ENCODE measurements at regions not wholly inside any gene's neighbourhood (a gene's known extent, or its start where the extent isn't known, plus 50 kb on each side); places are given as distances from the start of the nearest gene placed in this dataset.

DNA sequence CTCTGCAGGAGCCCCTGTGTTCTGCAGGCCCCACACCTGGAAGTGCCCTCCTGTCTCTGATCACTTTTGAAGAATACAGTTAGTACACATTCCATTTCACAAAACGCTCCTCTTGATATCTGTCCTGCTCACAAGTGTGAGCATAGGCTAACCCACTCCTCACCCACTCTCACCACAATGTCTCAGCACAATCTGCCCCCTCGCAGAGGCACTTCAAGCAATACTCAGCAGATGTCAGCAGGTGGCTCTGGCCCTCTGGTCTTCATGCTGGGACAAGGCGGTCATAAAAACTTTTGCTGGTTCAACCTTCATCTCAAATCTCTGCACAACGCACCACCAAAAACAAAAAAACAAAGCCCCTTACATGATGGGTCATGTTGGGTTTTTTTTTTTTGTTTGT, 671.2 kb downstream of the MATN1 start:
- no peak overlapping the region for H3K4me3 ChIP-seq (ENCODE audit: control insufficient read depth, low read depth, low read length)
- no peak for DNase-seq (ENCODE audit: low read depth)
- TF ChIP-seq, protein P1, sequence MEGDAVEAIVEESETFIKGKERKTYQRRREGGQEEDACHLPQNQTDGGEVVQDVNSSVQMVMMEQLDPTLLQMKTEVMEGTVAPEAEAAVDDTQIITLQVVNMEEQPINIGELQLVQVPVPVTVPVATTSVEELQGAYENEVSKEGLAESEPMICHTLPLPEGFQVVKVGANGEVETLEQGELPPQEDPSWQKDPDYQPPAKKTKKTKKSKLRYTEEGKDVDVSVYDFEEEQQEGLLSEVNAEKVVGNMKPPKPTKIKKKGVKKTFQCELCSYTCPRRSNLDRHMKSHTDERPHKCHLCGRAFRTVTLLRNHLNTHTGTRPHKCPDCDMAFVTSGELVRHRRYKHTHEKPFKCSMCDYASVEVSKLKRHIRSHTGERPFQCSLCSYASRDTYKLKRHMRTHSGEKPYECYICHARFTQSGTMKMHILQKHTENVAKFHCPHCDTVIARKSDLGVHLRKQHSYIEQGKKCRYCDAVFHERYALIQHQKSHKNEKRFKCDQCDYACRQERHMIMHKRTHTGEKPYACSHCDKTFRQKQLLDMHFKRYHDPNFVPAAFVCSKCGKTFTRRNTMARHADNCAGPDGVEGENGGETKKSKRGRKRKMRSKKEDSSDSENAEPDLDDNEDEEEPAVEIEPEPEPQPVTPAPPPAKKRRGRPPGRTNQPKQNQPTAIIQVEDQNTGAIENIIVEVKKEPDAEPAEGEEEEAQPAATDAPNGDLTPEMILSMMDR (IDR thresholded peaks at IDR 0.05; ENCODE audit: control insufficient read depth, insufficient read depth, low read depth, low read length, missing control alignments) = no peak

DNA sequence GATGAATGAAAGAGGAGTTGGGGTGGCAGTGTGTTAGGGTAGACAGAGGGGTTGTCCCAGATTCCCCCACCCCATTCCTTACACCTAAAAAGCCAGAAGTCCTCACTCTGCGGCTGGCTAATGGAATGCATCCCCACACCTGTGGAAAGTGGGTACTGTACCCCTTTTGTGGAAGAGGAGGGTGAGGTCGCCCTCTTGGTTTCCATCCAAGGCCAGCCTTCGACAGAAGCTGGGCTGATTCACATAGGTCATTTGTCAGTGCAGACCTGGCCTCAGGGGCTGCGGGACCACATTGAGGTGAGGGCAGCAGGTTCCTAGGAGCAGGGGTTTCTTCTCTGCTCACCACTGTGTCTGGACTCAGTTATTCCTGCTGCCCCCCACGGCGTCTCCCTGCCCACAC, 671.6 kb downstream of the MATN1 start:
- TF ChIP-seq, protein P1 (IDR thresholded peaks at IDR 0.05; ENCODE audit: control insufficient read depth, insufficient read depth, low read depth, low read length, missing control alignments) = no peak
- no peak for DNase-seq (ENCODE audit: low read depth)
- H3K4me3 ChIP-seq (ENCODE audit: control insufficient read depth, low read depth, low read length) = no peak overlapping the region

DNA sequence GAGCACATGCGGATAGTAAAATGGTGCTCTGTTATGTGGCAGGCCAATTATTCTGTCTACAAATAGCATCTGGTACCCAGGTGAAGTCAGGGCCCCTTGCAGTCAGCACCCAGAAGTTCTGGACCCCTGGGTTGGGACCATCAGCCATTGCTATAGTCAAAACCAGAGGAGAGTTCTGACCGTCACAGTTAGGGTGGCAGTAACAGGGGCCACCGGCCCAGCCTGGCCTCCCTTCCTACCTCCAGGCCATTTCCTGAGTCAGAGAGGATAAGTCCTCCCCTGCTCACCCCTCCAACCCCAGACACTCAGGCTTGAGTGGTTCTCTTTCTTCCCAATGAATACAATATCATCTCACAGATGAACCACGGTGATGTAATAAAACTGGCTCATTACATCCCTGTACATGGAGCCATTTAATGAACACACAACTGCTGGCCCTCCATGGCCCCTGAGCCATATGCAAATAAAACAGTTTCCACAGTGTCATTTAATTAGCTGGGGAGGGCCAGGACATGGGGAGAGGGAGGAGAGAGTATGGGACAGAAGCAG, 673.6 kb downstream of the MATN1 start:
- no peak overlapping the region for H3K4me3 ChIP-seq (ENCODE audit: control insufficient read depth, low read depth, low read length)
- DNase-seq (ENCODE audit: low read depth) = no peak
- TF ChIP-seq, protein P1 (IDR thresholded peaks at IDR 0.05; ENCODE audit: control insufficient read depth, insufficient read depth, low read depth, low read length, missing control alignments) = no peak

DNA sequence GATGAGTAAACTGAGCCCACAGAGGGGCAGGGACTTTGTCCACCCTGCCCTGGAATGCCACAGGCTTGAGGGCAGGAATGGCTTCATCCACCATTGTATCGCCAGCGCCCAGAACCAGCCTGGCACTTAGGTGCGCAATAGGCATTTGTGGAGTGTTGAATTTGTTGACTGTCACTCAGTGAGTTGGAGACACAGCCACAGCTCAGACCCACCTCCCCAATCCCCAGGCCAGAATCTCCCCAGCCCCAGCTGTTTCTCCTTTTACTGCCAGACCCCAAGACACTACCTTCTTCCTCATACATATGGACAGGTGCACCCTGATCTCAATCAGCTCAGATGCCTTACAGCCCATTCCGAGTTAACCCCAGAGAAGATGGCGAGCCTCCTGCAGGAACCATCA, 674.5 kb downstream of the MATN1 start:
- DNase-seq (ENCODE audit: low read depth) = no peak
- TF ChIP-seq, protein P1 (IDR thresholded peaks at IDR 0.05; ENCODE audit: control insufficient read depth, insufficient read depth, low read depth, low read length, missing control alignments) = no peak
- H3K4me3 ChIP-seq (ENCODE audit: control insufficient read depth, low read depth, low read length) = no peak overlapping the region

DNA sequence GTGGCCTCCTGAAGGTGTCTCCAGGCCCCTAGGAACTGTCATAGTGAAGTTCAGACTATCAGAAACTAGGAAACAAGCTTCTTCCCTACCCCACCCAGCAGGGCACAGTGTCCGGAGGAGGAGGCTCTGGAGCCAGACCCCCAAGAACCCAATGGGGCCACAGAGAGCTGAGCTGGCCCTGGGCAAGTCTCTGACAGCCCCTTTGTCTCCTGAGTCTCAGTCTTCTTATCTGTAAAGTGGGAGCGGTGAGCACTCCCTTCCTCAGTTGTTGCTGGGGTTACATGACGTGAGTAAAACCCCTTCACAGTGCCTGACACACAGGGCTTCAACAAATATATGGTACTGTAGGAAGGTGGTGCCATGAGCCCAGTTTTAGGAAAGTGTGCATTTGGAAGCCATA, 675.8 kb downstream of the MATN1 start:
- TF ChIP-seq, protein P1 (IDR thresholded peaks at IDR 0.05; ENCODE audit: control insufficient read depth, insufficient read depth, low read depth, low read length, missing control alignments) = no peak
- DNase-seq (ENCODE audit: low read depth) = no peak

DNA sequence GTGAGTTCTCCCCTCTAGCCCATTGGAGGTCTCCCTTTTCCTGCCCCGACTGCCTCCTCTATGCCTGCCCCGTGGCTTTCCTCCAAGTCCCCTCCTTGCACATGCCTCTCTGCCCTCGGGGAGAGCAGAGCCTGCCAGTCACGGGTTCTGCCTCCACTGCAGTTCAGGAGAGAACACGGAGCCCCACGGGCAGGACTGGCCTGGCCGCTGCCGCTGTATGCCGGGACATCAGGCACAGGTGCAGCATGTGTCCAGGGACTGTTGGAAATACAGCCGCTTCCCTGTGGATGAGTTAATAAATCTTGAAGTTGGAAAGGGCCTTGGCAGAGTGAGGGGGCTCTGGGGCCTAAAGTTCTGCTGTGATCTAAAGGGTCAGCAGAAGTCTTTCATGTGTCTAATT, 676.6 kb downstream of the MATN1 start:
- TF ChIP-seq, protein P1 (IDR thresholded peaks at IDR 0.05; ENCODE audit: control insufficient read depth, insufficient read depth, low read depth, low read length, missing control alignments) = no peak
- DNase-seq (ENCODE audit: low read depth) = no peak
- H3K4me3 ChIP-seq (ENCODE audit: control insufficient read depth, low read depth, low read length) = no peak overlapping the region

More for the DNA sequence above, 675.8 kb downstream of the MATN1 start:
- H3K4me3 ChIP-seq (ENCODE audit: control insufficient read depth, low read depth, low read length) = no peak overlapping the region

Data from AG09309 (cell line).